GM10266 (cell line): ENCODE measurements at regions not wholly inside any gene's neighbourhood (a gene's known extent, or its start where the extent isn't known, plus 50 kb on each side); places are given as distances from the start of the nearest gene placed in this dataset.
"Not testable (repeated sequence)": the region's sequence is repeated elsewhere in the genome, so short reads cannot be mapped to it uniquely, and the experiment has no call there.

Source experiments
- DNase-seq: peaks from one replicate; pipeline ENCODE4 v3.0.0; 2012; ENCODE audit errors: extremely low spot score
- CTCF ChIP-seq: IDR thresholded peaks from 2 replicates; pipeline ENCODE4 v1.5.1; 2012; ENCODE audit warnings: mild to moderate bottlenecking, low read depth; ENCODE audit not compliant: control insufficient read depth, insufficient read depth; ENCODE audit errors: missing control alignments

GRCh38 chr6:131336596-131336995 lies 201.3 kb downstream of the AKAP7 start:
- DNase-seq, result no peak
- no peak for TF ChIP-seq CTCF

GRCh38 chr6:131346896-131347295 lies 211.6 kb downstream of the AKAP7 start:
- DNase-seq, result not testable (repeated sequence)

GRCh38 chr6:131348572-131348971 lies 213.3 kb downstream of the AKAP7 start:
- no peak for TF ChIP-seq CTCF
- no peak for DNase-seq

GRCh38 chr6:131349199-131349598 lies 213.9 kb downstream of the AKAP7 start:
- DNase-seq, result no peak
- TF ChIP-seq CTCF, result no peak

- no peak for DNase-seq
- TF ChIP-seq CTCF, result no peak
Observed at GRCh38 chr6:131353106-131353505, 217.8 kb downstream of the AKAP7 start.

- no peak for TF ChIP-seq CTCF
- DNase-seq, result no peak
Observed at GRCh38 chr6:131353876-131354275, 218.6 kb downstream of the AKAP7 start.

- TF ChIP-seq CTCF, result no peak
- no peak for DNase-seq
Observed at GRCh38 chr6:131354356-131354755, 218.7 kb upstream of the ARG1 start.

- no peak for DNase-seq
- no peak for TF ChIP-seq CTCF
Observed at GRCh38 chr6:131356161-131356560, 216.9 kb upstream of the ARG1 start.
